HEK293 (cell line): ENCODE measurements at regions not wholly inside any gene's neighbourhood (a gene's known extent, or its start where the extent isn't known, plus 50 kb on each side); places are given as distances from the start of the nearest gene placed in this dataset.

ENCODE experiments used
- CTCF ChIA-PET: fragments of 350-600 bp; formaldehyde crosslinking; extraction: SDS; loops from one replicate; lab custom pipeline; 2021; ENCODE audit warnings: antibody characterized with exemption; lab: Yijun Ruan, JAX
- POLR2A ChIA-PET: fragments of 300-600 bp; formaldehyde crosslinking; extraction: SDS; loops from one replicate; lab custom pipeline; 2020; ENCODE audit warnings: antibody characterized with exemption, inconsistent platforms; lab: Yijun Ruan, JAX
- H3K27ac ChIP-seq: fragments of 200-500 bp; sonication (Bioruptor generic); 2 replicates; pipeline ENCODE4 v1.5.1; 2014; ENCODE audit warnings: low read depth, low read length, control low read depth, inconsistent platforms; ENCODE audit errors: extremely low read depth
- H3K36me3 ChIP-seq, 2 experiments: fragments of 200-500 bp in 1 of 2; sonication (Bioruptor generic) in 1 of 2; 1 replicate in 1 of 2; 2 replicates in 1 of 2; pipeline ENCODE4 v1.5.1; 2014 to 2017; ENCODE audit warnings: inconsistent platforms in 2 of 2, low read length in 2 of 2; ENCODE audit not compliant: control insufficient read depth in 2 of 2, insufficient read depth in 1 of 2
- H3K4me1 ChIP-seq: fragments of 200-500 bp; sonication (Bioruptor generic); 2 replicates; pipeline ENCODE4 v1.5.1; 2014; ENCODE audit warnings: mild to moderate bottlenecking, low read length, inconsistent platforms; ENCODE audit not compliant: control insufficient read depth, insufficient read depth
- H3K4me3 ChIP-seq: 2 replicates; pipeline ENCODE4 v1.5.1; 2011; ENCODE audit warnings: low read depth, mild to moderate bottlenecking, control low read depth, low read length, moderate library complexity
- H3K9me3 ChIP-seq: fragments of 200-500 bp; sonication (Bioruptor generic); 2 replicates; pipeline ENCODE4 v1.5.1; 2014; ENCODE audit warnings: low read depth, low read length, inconsistent platforms; ENCODE audit not compliant: control insufficient read depth, insufficient read depth
- KLF9 ChIP-seq: fragments of 450-650 bp; formaldehyde crosslinking; IDR thresholded peaks from 2 replicates; pipeline ENCODE4 v1.5.1; 2016; ENCODE audit warnings: missing biosample characterization, missing genetic modification characterization, low read depth
- MEIS1 ChIP-seq: sonication (generic); formaldehyde crosslinking; IDR thresholded peaks from 2 replicates; pipeline ENCODE4 v1.8.1; 2022; ENCODE audit warnings: missing genetic modification reagents, mild to moderate bottlenecking, borderline replicate concordance
- REPIN1 ChIP-seq: fragments of 450-650 bp; formaldehyde crosslinking; IDR thresholded peaks from 2 replicates; pipeline ENCODE4 v1.5.1; 2017; ENCODE audit warnings: missing biosample characterization, missing genetic modification characterization, low read depth
- SALL2 ChIP-seq: fragments of 450-650 bp; formaldehyde crosslinking; IDR thresholded peaks from 2 replicates; pipeline ENCODE4 v1.5.0; 2017; ENCODE audit warnings: missing biosample characterization, mild to moderate bottlenecking, missing genetic modification characterization, borderline replicate concordance
- ZBTB48 ChIP-seq: fragments of 450-650 bp; formaldehyde crosslinking; IDR thresholded peaks from 2 replicates; pipeline ENCODE4 v1.5.1; 2016; ENCODE audit warnings: missing biosample characterization, missing genetic modification characterization
- ZBTB7A ChIP-seq: fragments of 450-650 bp; formaldehyde crosslinking; IDR thresholded peaks from 2 replicates; pipeline ENCODE4 v1.5.1; 2016; ENCODE audit warnings: low read depth, missing biosample characterization, missing genetic modification characterization
- ZEB2 ChIP-seq: fragments of 450-650 bp; formaldehyde crosslinking; IDR thresholded peaks from 2 replicates; pipeline ENCODE4 v1.5.1; 2016; ENCODE audit warnings: missing biosample characterization, missing genetic modification characterization
- ZFP69B ChIP-seq: fragments of 450-650 bp; formaldehyde crosslinking; IDR thresholded peaks from 2 replicates; pipeline ENCODE4 v1.5.1; 2016; ENCODE audit warnings: missing biosample characterization, missing genetic modification characterization
- ZNF133 ChIP-seq: fragments of 450-650 bp; formaldehyde crosslinking; IDR thresholded peaks from 2 replicates; pipeline ENCODE4 v1.5.1; 2016; ENCODE audit warnings: missing biosample characterization, missing genetic modification characterization
- ZNF19 ChIP-seq: fragments of 450-650 bp; formaldehyde crosslinking; IDR thresholded peaks from 2 replicates; pipeline ENCODE4; 2016; ENCODE audit warnings: missing biosample characterization, missing genetic modification characterization, low read depth
- ZNF280C ChIP-seq: fragments of 450-650 bp; formaldehyde crosslinking; IDR thresholded peaks from 2 replicates; pipeline ENCODE4 v1.5.1; 2016; ENCODE audit warnings: missing biosample characterization, missing genetic modification characterization
- ZNF302 ChIP-seq: fragments of 450-650 bp; formaldehyde crosslinking; IDR thresholded peaks from 2 replicates; pipeline ENCODE4 v1.5.1; 2016; ENCODE audit warnings: missing biosample characterization, missing genetic modification characterization, low read depth
- ZNF341 ChIP-seq: fragments of 450-650 bp; formaldehyde crosslinking; IDR thresholded peaks from 2 replicates; pipeline ENCODE4; 2016; ENCODE audit warnings: low read depth, missing biosample characterization, missing genetic modification characterization
- ZNF362 ChIP-seq: fragments of 450-650 bp; formaldehyde crosslinking; IDR thresholded peaks from 2 replicates; pipeline ENCODE4 v1.5.1; 2016; ENCODE audit warnings: missing biosample characterization, missing genetic modification characterization
- ZNF423 ChIP-seq: fragments of 450-650 bp; formaldehyde crosslinking; IDR thresholded peaks from 2 replicates; pipeline ENCODE4 v1.5.1; 2016; ENCODE audit warnings: missing biosample characterization, missing genetic modification characterization
- ZNF48 ChIP-seq: fragments of 450-650 bp; formaldehyde crosslinking; IDR thresholded peaks from 2 replicates; pipeline ENCODE4 v1.5.1; 2016; ENCODE audit warnings: missing biosample characterization, missing genetic modification characterization
- ZNF777 ChIP-seq: fragments of 450-650 bp; formaldehyde crosslinking; IDR thresholded peaks from 2 replicates; pipeline ENCODE4 v1.5.1; 2017; ENCODE audit warnings: missing biosample characterization, missing genetic modification characterization, borderline replicate concordance
- ZNF785 ChIP-seq: fragments of 450-650 bp; formaldehyde crosslinking; IDR thresholded peaks from 2 replicates; pipeline ENCODE4 v1.5.1; 2016; ENCODE audit warnings: missing biosample characterization, missing genetic modification characterization
- ZNF830 ChIP-seq: fragments of 450-650 bp; IDR thresholded peaks from 2 replicates; pipeline ENCODE4 v1.5.0; 2018; ENCODE audit warnings: missing biosample characterization, missing genetic modification characterization, low read depth, mild to moderate bottlenecking, moderate library complexity
- ZSCAN5A ChIP-seq: fragments of 450-650 bp; formaldehyde crosslinking; IDR thresholded peaks from 2 replicates; pipeline ENCODE4 v1.5.1; 2016; ENCODE audit warnings: missing biosample characterization, missing genetic modification characterization
- ZXDB ChIP-seq: fragments of 450-650 bp; formaldehyde crosslinking; IDR thresholded peaks from 2 replicates; pipeline ENCODE4 v1.5.1; 2016; ENCODE audit warnings: missing biosample characterization, missing genetic modification characterization
- TF ChIP-seq, protein P1 (sequence below): fragments of 450-650 bp; formaldehyde crosslinking; optimal IDR thresholded peaks from 2 replicates; pipeline ENCODE3; 2016; ENCODE audit warnings: missing biosample characterization, mild to moderate bottlenecking, missing genetic modification characterization
- TF ChIP-seq, protein P2 (sequence below): fragments of 450-650 bp; formaldehyde crosslinking; IDR thresholded peaks from 2 replicates; pipeline ENCODE4 v1.5.1; 2017; ENCODE audit warnings: missing biosample characterization, missing genetic modification characterization
- TF ChIP-seq, protein P3 (sequence below): fragments of 450-650 bp; formaldehyde crosslinking; IDR thresholded peaks from 2 replicates; pipeline ENCODE4 v1.5.1; 2016; ENCODE audit warnings: missing biosample characterization, missing genetic modification characterization
- TF ChIP-seq, protein P4 (sequence below): fragments of 450-650 bp; formaldehyde crosslinking; IDR thresholded peaks from 2 replicates; pipeline ENCODE4 v1.5.1; 2016; ENCODE audit warnings: missing biosample characterization, missing genetic modification characterization

DNA sequence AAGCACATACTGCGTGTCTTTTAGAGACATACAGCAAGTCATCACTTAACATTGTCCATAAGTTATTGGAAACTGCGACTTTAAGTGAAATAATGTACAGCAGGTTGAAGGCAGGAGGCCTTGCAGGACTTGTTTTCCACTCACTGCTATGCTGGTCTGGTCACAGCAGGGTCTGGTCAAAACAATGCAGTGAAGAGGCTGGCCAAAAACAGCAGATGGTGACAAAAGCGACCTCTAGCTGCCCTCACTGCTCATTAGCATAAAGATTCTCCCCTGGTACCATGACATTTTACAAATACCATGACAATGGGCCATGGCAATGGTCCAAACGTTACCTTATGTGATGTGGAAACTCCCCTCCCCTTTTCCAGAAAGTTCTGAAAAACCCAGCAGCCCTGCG is 1283.6 kb downstream of the FSTL5 start:
- ChIA-PET CTCF (no interaction called here), POLR2A (no interaction called here)
- TF ChIP-seq MEIS1 (CRISPR knock-in tag) (no peak), ZNF830 (tag by site-specific recombination) (no peak), ZNF133 (tag by site-specific recombination) (no peak), ZSCAN5A (tag by site-specific recombination) (no peak), ZFP69B (tag by site-specific recombination) (no peak), ZNF19 (tag by site-specific recombination) (no peak), REPIN1 (tag by site-specific recombination) (no peak), SALL2 (tag by site-specific recombination) (no peak), ZNF362 (tag by site-specific recombination) (no peak), ZNF48 (tag by site-specific recombination) (no peak), ZEB2 (no peak), ZNF302 (tag by site-specific recombination) (no peak), ZXDB (no peak)
- TF ChIP-seq, protein P1, sequence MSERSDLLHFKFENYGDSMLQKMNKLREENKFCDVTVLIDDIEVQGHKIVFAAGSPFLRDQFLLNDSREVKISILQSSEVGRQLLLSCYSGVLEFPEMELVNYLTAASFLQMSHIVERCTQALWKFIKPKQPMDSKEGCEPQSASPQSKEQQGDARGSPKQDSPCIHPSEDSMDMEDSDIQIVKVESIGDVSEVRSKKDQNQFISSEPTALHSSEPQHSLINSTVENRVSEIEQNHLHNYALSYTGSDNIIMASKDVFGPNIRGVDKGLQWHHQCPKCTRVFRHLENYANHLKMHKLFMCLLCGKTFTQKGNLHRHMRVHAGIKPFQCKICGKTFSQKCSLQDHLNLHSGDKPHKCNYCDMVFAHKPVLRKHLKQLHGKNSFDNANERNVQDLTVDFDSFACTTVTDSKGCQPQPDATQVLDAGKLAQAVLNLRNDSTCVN, result no peak
- TF ChIP-seq, protein P2, sequence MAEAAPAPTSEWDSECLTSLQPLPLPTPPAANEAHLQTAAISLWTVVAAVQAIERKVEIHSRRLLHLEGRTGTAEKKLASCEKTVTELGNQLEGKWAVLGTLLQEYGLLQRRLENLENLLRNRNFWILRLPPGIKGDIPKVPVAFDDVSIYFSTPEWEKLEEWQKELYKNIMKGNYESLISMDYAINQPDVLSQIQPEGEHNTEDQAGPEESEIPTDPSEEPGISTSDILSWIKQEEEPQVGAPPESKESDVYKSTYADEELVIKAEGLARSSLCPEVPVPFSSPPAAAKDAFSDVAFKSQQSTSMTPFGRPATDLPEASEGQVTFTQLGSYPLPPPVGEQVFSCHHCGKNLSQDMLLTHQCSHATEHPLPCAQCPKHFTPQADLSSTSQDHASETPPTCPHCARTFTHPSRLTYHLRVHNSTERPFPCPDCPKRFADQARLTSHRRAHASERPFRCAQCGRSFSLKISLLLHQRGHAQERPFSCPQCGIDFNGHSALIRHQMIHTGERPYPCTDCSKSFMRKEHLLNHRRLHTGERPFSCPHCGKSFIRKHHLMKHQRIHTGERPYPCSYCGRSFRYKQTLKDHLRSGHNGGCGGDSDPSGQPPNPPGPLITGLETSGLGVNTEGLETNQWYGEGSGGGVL (tag by site-specific recombination), result no peak
- TF ChIP-seq, protein P3, sequence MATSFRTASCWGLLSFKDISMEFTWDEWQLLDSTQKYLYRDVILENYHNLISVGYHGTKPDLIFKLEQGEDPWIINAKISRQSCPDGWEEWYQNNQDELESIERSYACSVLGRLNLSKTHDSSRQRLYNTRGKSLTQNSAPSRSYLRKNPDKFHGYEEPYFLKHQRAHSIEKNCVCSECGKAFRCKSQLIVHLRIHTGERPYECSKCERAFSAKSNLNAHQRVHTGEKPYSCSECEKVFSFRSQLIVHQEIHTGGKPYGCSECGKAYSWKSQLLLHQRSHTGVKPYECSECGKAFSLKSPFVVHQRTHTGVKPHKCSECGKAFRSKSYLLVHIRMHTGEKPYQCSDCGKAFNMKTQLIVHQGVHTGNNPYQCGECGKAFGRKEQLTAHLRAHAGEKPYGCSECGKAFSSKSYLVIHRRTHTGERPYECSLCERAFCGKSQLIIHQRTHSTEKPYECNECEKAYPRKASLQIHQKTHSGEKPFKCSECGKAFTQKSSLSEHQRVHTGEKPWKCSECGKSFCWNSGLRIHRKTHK (tag by site-specific recombination), result no peak
- TF ChIP-seq, protein P4, sequence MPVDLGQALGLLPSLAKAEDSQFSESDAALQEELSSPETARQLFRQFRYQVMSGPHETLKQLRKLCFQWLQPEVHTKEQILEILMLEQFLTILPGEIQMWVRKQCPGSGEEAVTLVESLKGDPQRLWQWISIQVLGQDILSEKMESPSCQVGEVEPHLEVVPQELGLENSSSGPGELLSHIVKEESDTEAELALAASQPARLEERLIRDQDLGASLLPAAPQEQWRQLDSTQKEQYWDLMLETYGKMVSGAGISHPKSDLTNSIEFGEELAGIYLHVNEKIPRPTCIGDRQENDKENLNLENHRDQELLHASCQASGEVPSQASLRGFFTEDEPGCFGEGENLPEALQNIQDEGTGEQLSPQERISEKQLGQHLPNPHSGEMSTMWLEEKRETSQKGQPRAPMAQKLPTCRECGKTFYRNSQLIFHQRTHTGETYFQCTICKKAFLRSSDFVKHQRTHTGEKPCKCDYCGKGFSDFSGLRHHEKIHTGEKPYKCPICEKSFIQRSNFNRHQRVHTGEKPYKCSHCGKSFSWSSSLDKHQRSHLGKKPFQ, result no peak
- Histone ChIP-seq H3K27ac (no peak overlapping the region), H3K4me3 (no peak overlapping the region), H3K4me1 (no peaks in the 10 kb centered on the region), H3K9me3 (no peaks in the 10 kb centered on the region), H3K36me3 (no peaks in the 10 kb centered on the region)

DNA sequence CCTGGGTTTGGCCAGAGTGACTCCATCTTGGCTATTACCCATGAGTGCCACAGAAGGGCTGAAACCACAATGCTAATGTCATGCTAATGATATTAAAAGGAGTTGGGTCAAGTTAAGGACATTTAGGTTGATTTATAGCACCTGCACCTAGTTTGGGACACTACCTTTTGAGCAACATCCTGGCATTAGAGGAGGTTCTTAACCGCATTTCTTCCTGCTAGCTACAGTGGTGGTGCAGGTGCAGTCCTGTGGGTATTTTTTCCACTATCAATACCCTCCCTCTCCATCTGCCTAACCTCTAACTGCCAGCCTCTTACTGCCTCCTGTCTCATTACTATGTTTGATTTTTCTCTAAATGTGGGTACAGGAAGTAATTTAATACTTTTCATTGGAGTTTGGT is 1276.1 kb downstream of the FSTL5 start:
- ChIA-PET POLR2A (no interaction called here), CTCF (interaction anchor here (0.7 kb wide), 1 partner anchor 305 kb away, joined by 3 read pairs; no protein-coding TSS in a partner anchor)
- Histone ChIP-seq H3K4me3 (no peak overlapping the region), H3K36me3 (no peaks in the 10 kb centered on the region), H3K9me3 (no peaks in the 10 kb centered on the region), H3K4me1 (no peaks in the 10 kb centered on the region), H3K27ac (no peak overlapping the region)
- TF ChIP-seq ZNF280C, result no peak
- TF ChIP-seq ZNF341 (tag by site-specific recombination), result no peak
- TF ChIP-seq KLF9 (tag by site-specific recombination), result no peak
- no peak for TF ChIP-seq ZBTB48 (tag by site-specific recombination)
- TF ChIP-seq ZNF785 (tag by site-specific recombination), result no peak
- no peak for TF ChIP-seq ZBTB7A
- TF ChIP-seq ZNF423 (tag by site-specific recombination), result no peak
- TF ChIP-seq ZNF777, result no peak
